GM18499 (cell line): ENCODE measurements at regions not wholly inside any gene's neighbourhood (a gene's known extent, or its start where the extent isn't known, plus 50 kb on each side); places are given as distances from the start of the nearest gene placed in this dataset.

Experiments used
- ATAC-seq: cut with Tn5 transposase; IDR thresholded peaks from one replicate; pipeline ENCODE4 v1.9.1; 2021; ENCODE audit warnings: moderate number of reproducible peaks; ENCODE audit not compliant: insufficient read depth, unreplicated experiment

- ATAC-seq, result no peak
Measured at GRCh38 chr1:57850176-57850940, 426.5 kb upstream of the DAB1 start.

- ATAC-seq, result no peak
Measured at GRCh38 chr1:57848406-57848805, 424.5 kb upstream of the DAB1 start.

GRCh38 chr1:57845041-57845440 lies 421.2 kb upstream of the DAB1 start:
- no peak for ATAC-seq

- ATAC-seq, result no peak
Measured at GRCh38 chr1:57844382-57844980, 420.6 kb upstream of the DAB1 start.

- ATAC-seq, result no peak
Measured at GRCh38 chr1:57843760-57844159, 419.9 kb upstream of the DAB1 start.

GRCh38 chr1:57839526-57839925 lies 415.7 kb upstream of the DAB1 start:
- ATAC-seq, result no peak

GRCh38 chr1:57839067-57839466 lies 415.2 kb upstream of the DAB1 start:
- no peak for ATAC-seq

- no peak for ATAC-seq
Measured at GRCh38 chr1:57835620-57836019, 411.8 kb upstream of the DAB1 start.

- ATAC-seq, result no peak
Measured at GRCh38 chr1:57833296-57833695, 409.4 kb upstream of the DAB1 start.

GRCh38 chr1:57832612-57833011 lies 408.8 kb upstream of the DAB1 start:
- no peak for ATAC-seq

- ATAC-seq, result no peak
Measured at GRCh38 chr1:57831624-57832023, 407.8 kb upstream of the DAB1 start.

GRCh38 chr1:57826535-57826934 lies 402.7 kb upstream of the DAB1 start:
- ATAC-seq, result no peak

GRCh38 chr1:57824535-57824934 lies 400.7 kb upstream of the DAB1 start:
- ATAC-seq, result no peak

GRCh38 chr1:57820356-57821095 lies 396.7 kb upstream of the DAB1 start:
- ATAC-seq, result no peak

GRCh38 chr1:57819893-57820292 lies 396.0 kb upstream of the DAB1 start:
- no peak for ATAC-seq

GRCh38 chr1:57803586-57803985 lies 379.7 kb upstream of the DAB1 start:
- no peak for ATAC-seq

- no peak for ATAC-seq
Measured at GRCh38 chr1:57800376-57800775, 376.5 kb upstream of the DAB1 start.

- ATAC-seq, result no peak
Measured at GRCh38 chr1:57799490-57800115, 375.7 kb upstream of the DAB1 start.

GRCh38 chr1:57798543-57798942 lies 374.7 kb upstream of the DAB1 start:
- no peak for ATAC-seq

GRCh38 chr1:57797084-57797483 lies 373.2 kb upstream of the DAB1 start:
- no peak for ATAC-seq

GRCh38 chr1:57796616-57797015 lies 372.8 kb upstream of the DAB1 start:
- no peak for ATAC-seq
